NCI-H2081 (cell line): ENCODE measurements at regions not wholly inside any gene's neighbourhood (a gene's known extent, or its start where the extent isn't known, plus 50 kb on each side); places are given as distances from the start of the nearest gene placed in this dataset.
"Not testable (repeated sequence)": the region's sequence is repeated elsewhere in the genome, so short reads cannot be mapped to it uniquely, and the experiment has no call there.

ENCODE experiments used
- DNase-seq, 2 experiments: peaks; one replicate each; lab custom pipeline; 2025; lab: John Stamatoyannopoulos, UW

GRCh38 chr17:64772845-64773299 is 110.8 kb upstream of the SMURF2 start:
- no peak for DNase-seq

DNA sequence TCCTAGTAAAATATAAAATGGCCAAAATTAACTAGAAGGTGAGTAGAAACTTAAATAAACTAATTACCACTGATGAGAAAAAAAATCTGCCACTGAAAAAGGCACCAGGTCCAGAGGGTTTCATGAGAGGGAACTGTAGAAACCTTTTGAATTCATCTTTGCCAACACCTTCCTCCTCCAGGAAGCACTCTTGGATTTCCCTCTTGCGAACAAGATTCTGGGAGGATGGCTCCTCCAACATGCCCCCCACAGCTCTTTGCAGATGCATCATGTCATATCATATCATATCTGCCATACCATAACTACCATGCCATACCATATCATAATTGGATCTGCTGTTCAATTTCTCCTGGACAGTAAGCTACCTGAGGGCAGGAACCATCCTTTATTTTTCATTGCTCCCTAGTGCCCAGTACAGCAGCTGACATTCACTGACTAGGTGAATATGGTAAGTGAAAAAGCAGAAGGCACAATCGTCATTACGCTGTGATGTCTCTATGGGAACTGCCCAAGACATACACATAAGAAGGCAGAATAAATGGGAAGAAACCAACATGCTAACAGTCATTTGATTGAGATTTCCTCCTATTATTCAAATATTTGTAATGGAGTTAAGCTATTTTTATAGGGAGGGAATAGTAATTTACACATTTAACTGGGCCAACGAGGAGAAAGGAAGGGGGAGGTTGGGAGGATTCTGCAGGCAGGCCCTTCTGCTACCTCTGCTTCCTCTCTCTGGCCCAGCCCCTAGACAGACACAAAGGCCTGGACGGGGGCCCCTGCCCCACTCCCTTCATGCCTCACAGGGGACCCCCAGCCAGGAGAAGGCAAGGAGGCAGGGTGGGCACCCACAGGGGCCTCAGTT is 110.1 kb upstream of the SMURF2 start:
- DNase-seq, result no peak

GRCh38 chr17:64769712-64770111 is 107.6 kb upstream of the SMURF2 start:
- no peak for DNase-seq

DNA sequence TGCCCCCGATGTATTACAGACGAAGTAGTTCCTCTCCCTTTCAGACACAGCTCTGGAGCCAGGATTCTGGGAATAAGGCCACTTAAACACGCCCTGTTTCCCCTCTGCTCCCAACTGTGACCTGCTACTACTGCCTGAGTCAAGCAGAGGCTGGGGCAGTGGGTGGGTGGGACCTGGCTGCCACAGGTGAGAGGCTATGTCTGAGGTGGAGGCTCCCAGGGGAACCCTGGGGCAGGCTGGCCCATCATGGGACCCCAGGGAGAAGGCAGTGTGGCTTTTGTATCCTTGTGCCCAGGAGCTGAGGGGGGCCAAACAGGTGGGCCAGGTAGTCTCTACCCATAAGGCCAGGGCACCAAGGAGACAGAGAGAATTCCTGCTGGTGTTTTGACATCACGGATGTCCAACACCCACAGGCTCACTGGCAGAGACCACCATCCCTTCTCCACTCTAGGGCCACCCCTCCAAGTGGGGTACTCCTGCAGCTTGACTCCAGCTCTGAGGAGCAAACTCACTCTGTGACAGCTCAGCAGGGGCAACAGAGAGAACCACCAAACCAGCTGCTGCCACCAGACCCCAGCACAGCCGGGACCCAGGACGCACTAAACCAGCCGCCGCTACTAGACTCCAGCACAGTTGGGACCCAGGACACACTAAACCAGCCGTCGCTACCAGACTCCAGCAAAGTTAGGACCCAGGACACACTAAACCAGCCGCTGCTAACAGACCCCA is 105.3 kb upstream of the SMURF2 start:
- DNase-seq, result no peak

DNA sequence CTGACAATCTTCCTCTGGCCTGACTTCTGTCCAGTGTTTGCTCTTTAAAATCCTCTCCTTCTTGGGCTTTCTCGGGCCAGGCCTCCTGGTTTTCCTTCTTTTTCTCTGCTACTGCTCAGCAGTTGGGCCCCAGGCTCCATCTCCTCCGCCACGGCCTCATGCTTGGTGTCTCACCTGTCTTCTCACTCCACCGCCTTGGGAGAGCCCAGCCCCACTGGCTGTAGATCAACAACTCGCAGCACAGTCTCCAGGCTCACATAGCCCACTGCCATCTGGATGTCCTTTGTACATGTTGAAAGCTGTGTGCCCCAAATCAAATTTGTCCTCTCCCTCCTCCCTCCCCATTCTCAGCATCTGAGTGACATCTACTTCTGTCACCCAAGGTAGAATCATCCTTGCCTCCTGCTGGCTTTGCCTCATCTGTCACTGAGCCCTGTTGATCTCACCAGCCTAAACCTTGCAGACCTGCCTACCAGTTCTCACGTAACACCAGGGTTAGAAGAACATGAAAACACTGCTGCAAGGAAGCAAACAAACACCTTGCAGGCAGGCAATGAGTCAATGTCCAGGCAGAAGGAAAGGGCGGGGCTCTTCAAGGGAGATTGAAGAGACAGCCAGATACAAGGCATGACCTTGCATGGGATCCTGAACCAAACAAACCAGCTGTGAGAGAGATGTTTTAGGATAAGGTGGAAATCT is 103.2 kb upstream of the SMURF2 start:
- no peak for DNase-seq

DNA sequence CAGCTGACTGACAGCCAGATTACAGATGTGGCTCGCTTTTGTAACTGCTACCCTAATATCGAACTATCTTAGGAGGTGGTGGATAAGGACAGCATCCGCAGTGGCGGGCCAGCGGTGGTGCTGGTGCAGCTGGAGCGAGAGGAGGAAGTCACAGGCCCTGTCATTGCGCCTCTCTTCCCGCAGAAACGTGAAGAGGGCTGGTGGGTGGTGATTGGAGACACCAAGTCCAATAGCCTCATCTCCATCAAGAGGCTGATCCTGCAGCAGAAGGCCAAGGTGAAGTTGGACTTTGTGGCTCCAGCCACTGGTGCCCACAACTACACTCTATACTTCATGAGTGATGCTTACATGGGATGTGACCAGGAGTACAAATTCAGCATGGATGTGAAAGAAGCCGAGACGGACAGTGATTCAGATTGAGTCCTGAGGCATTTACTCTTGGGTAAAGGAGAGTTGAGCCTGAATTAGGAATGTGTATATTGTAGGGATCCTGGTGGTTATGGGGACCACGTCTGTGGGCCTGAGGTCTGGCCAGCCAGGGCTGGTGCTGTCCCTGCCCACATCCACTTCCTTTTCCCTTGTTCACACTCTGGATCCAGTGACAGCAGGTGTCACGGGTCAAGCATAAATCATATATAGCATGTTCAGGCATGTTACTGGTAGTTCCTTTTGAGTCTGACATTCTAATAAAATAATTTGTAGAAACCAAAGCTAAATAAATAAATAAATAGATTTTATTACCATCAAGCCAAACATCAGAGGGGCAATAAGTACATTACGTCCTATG is 89.0 kb upstream of the SMURF2 start:
- no peak for DNase-seq

- no peak for DNase-seq
Measured at GRCh38 chr17:64750478-64750877, 88.4 kb upstream of the SMURF2 start.

DNA sequence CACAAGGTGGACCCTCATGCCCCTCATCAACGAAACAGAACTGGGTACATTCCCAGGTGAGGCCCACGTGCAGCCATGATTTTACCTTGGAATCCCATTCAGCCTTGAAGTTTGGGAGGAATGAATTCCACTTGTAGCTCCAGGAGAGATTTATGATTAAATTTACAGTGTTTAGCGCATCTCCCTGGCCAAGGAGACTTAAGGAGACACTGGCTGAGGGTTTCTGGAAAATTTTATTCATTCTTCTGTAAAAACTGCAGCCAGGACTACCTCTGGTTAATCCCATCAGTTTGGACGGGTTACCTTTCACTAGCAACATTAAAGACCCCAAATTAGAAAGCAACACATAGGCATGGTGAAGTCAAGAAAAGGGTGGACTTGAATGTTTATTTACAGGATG is 87.2 kb upstream of the SMURF2 start:
- no peak for DNase-seq

DNA sequence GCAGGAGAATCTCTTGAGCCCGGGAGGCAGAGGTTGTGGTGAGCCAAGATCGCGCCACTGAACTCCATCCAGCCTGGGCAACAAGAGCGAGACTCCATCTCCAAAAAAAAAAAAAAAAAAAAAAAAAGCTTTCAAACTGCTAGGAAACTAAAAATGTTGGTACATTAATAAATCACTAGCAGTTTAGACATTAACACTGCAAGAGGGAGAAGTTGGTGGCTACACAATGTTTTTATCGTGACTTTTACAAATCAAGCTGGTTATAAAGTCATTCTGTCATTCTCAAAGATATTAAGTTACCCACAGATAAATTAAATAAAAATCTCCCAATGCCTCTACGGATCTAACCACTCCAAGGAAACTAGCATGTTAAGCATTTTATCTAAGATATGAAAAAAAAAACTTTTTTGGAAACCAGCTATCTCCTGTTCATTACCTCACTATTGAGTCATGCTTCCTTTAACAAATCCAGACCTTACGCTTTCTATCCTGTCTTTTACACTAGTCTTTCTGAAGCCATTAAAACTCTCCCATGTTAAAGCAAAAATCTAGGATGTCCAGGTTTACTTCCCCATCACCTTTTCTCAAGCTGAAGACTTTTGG is 85.9 kb upstream of the SMURF2 start:
- no peak for DNase-seq

DNA sequence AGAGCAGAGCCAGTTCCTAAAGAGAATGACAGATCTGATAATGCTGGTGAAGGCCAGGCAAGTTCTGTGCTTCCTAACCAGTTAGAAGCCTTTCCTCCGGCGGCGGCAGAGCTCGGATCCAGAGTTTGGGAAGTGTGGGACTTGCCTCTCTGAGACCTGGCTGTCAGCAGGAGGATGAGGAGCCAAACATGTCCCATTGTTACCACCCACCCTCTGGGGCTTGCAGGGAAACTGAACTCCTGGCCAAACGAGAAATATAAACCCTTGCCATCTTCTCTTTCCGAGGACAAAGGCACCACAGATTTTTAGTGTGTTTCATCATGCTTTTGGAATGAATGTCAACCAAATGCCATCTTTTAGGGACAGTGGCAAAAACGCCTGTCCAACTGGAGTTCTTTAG is 80.2 kb upstream of the SMURF2 start:
- DNase-seq, result no peak

GRCh38 chr17:64741916-64742315 is 79.8 kb upstream of the SMURF2 start:
- not testable (repeated sequence) for DNase-seq

DNA sequence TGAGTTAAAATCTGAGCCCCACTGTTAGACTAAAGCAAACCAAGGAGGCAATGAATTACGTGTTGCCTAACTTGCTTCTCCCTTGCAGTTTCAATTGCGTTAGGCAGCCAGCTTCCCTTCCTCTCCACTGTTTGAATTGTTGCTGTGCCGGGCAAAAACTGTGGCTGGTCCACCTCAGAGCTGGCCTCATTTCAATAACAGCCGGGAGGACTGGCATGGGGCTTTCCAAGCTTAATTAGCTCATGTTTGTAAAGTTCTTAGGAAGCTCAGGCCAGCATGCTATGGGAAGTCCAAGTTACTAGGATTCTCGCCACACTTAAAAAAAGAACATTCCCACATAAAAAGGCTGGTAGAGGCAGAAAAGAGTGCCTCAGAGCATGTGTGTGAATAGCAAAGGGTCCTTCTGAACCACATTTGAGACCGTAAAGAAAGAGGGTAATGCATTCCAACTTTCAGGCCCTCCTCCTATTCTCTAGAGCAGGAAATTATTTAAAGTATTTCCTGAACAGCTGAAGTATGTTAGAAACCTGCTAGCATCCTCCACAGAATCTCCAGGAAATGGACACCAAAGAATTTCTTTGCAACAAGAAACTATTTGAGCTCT is 79.0 kb upstream of the SMURF2 start:
- no peak for DNase-seq

- DNase-seq, result no peak
Measured at GRCh38 chr17:64739316-64740058, 77.4 kb upstream of the SMURF2 start.

DNA sequence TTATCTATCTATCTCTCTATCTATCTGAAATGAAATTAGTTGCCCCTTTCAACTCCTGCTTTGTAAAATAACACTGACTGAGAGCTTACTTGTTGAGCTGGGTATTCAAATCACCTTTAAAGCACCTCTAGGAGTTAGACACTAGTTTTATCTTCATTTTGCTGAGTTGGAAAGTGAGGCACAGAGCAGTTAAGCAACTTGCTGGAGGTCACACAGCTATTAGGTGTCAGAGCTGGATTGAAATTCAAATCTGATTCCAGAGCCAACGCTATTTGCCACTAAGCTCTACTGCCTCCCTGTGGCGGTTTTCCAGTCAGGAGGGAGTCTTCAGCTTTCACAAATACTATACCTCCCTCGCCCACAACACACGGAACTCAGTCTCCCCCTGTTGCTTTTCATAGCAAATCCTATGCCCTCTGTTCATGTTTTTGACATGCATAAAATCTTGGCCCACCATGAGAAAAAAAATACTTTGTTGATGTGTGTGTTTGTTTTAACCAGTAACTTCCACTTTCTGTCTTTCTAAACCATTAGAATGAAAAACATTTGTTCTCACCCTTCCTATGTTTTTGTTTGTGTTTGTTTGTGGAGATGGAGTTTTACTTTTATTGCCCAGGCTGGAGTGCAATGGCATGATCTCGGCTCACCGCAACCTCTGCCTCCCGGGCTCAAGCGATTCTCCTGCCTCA is 74.8 kb upstream of the SMURF2 start:
- peak in 1 of 2 experiments; percentile 38 for DNase-seq

DNA sequence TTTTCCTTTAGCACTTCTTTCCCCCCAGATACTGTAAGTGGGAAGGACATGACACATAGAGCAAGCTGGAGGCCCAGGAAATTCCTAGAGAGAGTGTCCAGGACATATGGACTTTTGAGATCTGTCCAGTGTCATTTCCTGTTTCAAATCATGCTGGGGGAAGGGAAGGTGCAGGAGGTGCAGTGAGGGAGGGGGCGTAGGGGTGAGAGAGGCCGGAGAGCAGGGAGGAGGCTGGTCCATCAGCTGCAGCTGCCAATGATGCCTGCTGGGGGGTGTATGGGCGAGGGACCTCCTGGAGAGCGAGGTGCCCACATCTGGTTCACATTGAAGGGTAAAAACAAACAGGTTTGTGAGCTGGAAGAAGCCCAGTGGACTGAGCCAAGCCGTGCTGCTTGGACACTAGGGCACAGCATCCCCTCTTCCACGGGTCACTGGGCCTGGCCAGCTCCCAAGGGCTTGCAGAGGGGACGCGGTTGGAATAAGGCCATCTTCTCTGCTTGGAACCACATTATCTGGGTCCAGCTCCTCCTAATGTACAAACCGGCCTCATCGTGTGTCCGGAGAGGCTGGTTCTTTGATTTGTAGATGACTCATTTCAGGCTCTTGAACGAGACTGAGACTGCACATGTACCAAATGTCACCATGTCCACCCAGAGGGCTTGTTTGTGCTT is 70.4 kb upstream of the SMURF2 start:
- DNase-seq, result no peak

DNA sequence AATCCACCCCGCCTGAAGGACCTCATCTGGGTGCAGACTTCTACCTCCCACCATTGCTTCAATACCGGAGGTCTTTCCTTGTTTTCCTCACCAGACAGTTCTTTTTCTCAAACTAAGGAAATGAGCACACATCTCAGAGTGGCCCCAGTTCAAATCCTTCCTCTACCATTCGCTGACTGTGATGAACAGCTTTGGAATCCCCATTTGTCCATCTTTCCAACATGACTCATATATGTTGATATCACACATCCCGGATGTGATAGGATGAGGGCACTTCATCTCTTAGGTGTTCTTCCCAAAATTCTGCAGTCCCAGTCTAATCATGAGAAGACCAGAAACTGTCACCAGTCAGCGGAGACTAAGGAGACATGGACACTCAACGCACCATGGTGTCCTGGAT is 67.9 kb upstream of the SMURF2 start:
- DNase-seq, result not testable (repeated sequence)

DNA sequence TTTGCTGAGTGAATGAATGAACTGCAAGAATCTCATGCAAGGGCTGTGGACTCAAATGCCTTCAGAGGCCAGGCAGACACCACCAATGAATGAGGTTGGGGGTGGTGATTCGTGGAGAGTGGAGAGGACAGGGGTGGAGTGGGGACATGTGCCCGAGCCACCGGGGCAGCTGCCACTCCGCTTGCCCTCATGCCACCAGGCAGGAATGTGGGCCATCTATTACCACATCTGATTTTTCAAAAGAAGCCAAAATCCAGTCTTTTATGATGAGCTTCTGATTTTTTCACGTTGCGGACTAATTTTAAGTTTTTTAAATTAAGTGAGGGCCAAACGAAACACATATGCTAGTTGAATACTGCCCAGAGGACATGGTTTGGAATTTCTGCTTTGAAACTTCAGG is 67.1 kb upstream of the SMURF2 start:
- no peak for DNase-seq

- DNase-seq, result no peak
Measured at GRCh38 chr17:64728041-64728695, 66.1 kb upstream of the SMURF2 start.

DNA sequence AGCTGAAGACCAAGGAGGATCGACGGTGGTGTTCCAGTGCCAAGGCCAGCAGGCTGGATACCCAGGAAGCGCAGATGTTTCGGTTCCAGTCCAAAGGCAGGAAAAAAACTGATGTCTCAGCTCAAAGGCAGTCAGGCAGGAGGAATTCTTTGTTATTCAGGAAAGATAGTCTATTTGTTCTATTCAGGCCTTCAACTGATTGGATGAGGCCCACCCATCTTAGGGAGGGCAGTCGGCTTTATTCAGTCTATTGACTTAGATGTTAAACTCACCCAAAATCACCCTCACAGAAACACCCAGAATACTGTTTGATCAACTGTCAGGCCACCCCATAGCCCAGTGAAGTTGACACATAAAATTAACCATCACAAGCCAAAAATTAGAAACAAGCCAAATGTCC is 63.9 kb upstream of the SMURF2 start:
- not testable (repeated sequence) for DNase-seq
